ENCODE measurements at regions not wholly inside any gene's neighbourhood (a gene's known extent, or its start where the extent isn't known, plus 50 kb on each side); places are given as distances from the start of the nearest gene placed in this dataset.
"Not testable (repeated sequence)": the region's sequence is repeated elsewhere in the genome, so short reads cannot be mapped to it uniquely, and the experiment has no call there.

- Mint-ChIP-seq H3K27me3 (no peaks in the 10 kb centered on the region), H3K27ac (no peak overlapping the region), H3K4me1 (no peaks in the 10 kb centered on the region), H3K36me3 (no peaks in the 10 kb centered on the region), H3K9me3 (ENCODE audit: low read depth) (peaks cover 3% of the 10 kb centered on the region), H3K4me3 (no peak overlapping the region)
- ATAC-seq (no peak), DNase-seq (no peak)
- CTCF ChIA-PET = no interaction called here
Observed at GRCh38 chrX:122913764-122914163, 270.3 kb upstream of the GRIA3 start.

GRCh38 chrX:122914256-122914655 is 269.8 kb upstream of the GRIA3 start:
- ATAC-seq = no peak
- H3K27ac Mint-ChIP-seq = no peak overlapping the region
- no peak for DNase-seq
- no peaks in the 10 kb centered on the region for H3K4me1 Mint-ChIP-seq
- CTCF ChIA-PET = no interaction called here
- H3K4me3 Mint-ChIP-seq = no peak overlapping the region
- no peaks in the 10 kb centered on the region for H3K27me3 Mint-ChIP-seq
- no peaks in the 10 kb centered on the region for H3K36me3 Mint-ChIP-seq
- H3K9me3 Mint-ChIP-seq (ENCODE audit: low read depth) = no peaks in the 10 kb centered on the region

- H3K4me3 Mint-ChIP-seq = no peak overlapping the region
- H3K27me3 Mint-ChIP-seq = no peaks in the 10 kb centered on the region
- no peaks in the 10 kb centered on the region for H3K36me3 Mint-ChIP-seq
- no peaks in the 10 kb centered on the region for H3K4me1 Mint-ChIP-seq
- no peaks in the 10 kb centered on the region for H3K9me3 Mint-ChIP-seq (ENCODE audit: low read depth)
- no peak overlapping the region for H3K27ac Mint-ChIP-seq
- DNase-seq = no peak
- ATAC-seq = no peak
- CTCF ChIA-PET = no interaction called here
Observed at GRCh38 chrX:122934131-122934530, 249.9 kb upstream of the GRIA3 start.

- CTCF ChIA-PET = no interaction called here
- H3K4me3 Mint-ChIP-seq = no peak overlapping the region
- H3K4me1 Mint-ChIP-seq = no peaks in the 10 kb centered on the region
- no peaks in the 10 kb centered on the region for H3K27me3 Mint-ChIP-seq
- no peak for ATAC-seq
- H3K36me3 Mint-ChIP-seq = no peaks in the 10 kb centered on the region
- no peak overlapping the region for H3K27ac Mint-ChIP-seq
- H3K9me3 Mint-ChIP-seq (ENCODE audit: low read depth) = no peaks in the 10 kb centered on the region
- DNase-seq = no peak
Observed at GRCh38 chrX:122940199-122940598, 243.9 kb upstream of the GRIA3 start.

DNA sequence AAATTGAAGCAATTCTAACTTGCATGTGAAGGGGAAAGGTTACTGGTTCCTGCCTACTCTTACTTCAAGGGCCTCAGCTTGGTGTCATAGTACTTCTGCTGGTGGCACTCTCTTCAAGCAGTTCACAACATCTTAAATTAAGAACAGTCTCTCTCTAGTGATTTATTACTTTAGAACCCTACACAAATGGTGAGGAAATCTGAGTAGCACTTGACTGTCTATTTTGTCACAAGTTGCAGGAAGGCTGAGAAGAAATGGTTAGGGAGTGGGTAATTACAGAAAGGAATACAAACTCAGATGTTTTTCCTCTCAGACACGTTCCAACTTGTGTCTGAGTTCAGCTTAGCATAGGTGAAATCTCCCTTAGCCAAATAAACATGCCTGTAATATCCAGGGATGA is 242.3 kb upstream of the GRIA3 start:
- DNase-seq = no peak
- H3K4me3 Mint-ChIP-seq = no peak overlapping the region
- H3K27ac Mint-ChIP-seq = no peak overlapping the region
- H3K36me3 Mint-ChIP-seq = no peaks in the 10 kb centered on the region
- CTCF ChIA-PET = no interaction called here
- ATAC-seq = no peak
- H3K27me3 Mint-ChIP-seq = no peaks in the 10 kb centered on the region
- no peaks in the 10 kb centered on the region for H3K4me1 Mint-ChIP-seq
- H3K9me3 Mint-ChIP-seq (ENCODE audit: low read depth) = no peaks in the 10 kb centered on the region

DNA sequence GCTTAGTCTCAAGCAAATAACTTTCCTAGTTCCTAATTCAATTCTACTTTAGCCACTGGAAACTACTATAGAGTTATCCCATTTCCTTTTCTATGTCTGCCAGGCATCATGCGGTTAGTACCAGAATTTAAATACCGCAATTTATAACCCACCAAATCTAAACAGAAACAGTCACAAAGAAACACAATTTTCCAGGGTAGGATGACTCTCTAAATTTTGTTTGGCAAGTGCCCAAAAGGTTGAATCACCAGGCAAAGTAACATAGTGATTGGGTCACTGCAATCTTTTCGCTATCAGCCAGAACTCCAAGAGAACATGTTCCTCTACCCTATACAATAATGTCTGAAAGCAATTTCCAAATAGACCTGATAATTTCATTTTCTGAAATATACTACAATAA is 240.2 kb upstream of the GRIA3 start:
- Mint-ChIP-seq H3K9me3 (ENCODE audit: low read depth) (no peaks in the 10 kb centered on the region), H3K27me3 (no peaks in the 10 kb centered on the region), H3K4me1 (no peaks in the 10 kb centered on the region), H3K4me3 (no peak overlapping the region), H3K27ac (no peak overlapping the region), H3K36me3 (no peaks in the 10 kb centered on the region)
- ATAC-seq = no peak
- CTCF ChIA-PET = no interaction called here
- no peak for DNase-seq

- CTCF ChIA-PET = no interaction called here
- DNase-seq (no peak), ATAC-seq (no peak)
- no peak overlapping the region for H3K27ac Mint-ChIP-seq
- no peak overlapping the region for H3K4me3 Mint-ChIP-seq
- H3K9me3 Mint-ChIP-seq (ENCODE audit: low read depth) = no peaks in the 10 kb centered on the region
- no peaks in the 10 kb centered on the region for H3K4me1 Mint-ChIP-seq
- H3K27me3 Mint-ChIP-seq = no peaks in the 10 kb centered on the region
- H3K36me3 Mint-ChIP-seq = no peaks in the 10 kb centered on the region
Observed at GRCh38 chrX:122945328-122945727, 238.8 kb upstream of the GRIA3 start.

DNA sequence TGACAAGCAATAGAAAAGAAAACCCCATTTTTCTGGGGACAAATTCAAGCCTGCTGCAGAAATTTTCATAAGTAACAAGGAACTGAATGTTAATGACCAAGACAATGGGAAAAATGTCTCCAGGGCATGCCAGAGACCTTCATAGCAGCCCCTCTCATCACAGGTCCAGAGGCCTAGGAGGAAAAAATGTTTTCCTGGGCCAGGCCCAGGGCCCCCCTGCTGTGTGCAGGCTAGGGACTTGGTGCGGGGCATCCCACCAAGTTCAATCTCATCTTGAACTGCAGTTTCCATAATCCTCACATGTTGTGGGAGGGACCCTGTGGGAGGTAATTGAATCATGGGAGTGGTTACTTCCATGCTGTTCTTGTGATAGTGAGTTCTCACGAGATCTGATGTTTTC is 211.5 kb upstream of the GRIA3 start:
- peaks cover 2% of the 10 kb centered on the region for H3K9me3 Mint-ChIP-seq (ENCODE audit: low read depth)
- no peaks in the 10 kb centered on the region for H3K4me1 Mint-ChIP-seq
- H3K4me3 Mint-ChIP-seq = no peak overlapping the region
- CTCF ChIA-PET = no interaction called here
- ATAC-seq = no peak
- H3K27me3 Mint-ChIP-seq = no peaks in the 10 kb centered on the region
- H3K36me3 Mint-ChIP-seq = no peaks in the 10 kb centered on the region
- no peak for DNase-seq
- no peak overlapping the region for H3K27ac Mint-ChIP-seq

- Mint-ChIP-seq H3K4me1 (no peaks in the 10 kb centered on the region), H3K27ac (no peak overlapping the region), H3K4me3 (no peak overlapping the region), H3K36me3 (no peaks in the 10 kb centered on the region), H3K27me3 (no peaks in the 10 kb centered on the region), H3K9me3 (ENCODE audit: low read depth) (no peaks in the 10 kb centered on the region)
- CTCF ChIA-PET = no interaction called here
- DNase-seq (no peak), ATAC-seq (no peak)
Observed at GRCh38 chrX:122982521-122982920, 201.6 kb upstream of the GRIA3 start.

GRCh38 chrX:123002844-123003243 is 181.2 kb upstream of the GRIA3 start:
- DNase-seq; H3K9me3 Mint-ChIP-seq (ENCODE audit: low read depth); H3K4me3 Mint-ChIP-seq; H3K27ac Mint-ChIP-seq; H3K36me3 Mint-ChIP-seq; H3K4me1 Mint-ChIP-seq; CTCF ChIA-PET; ATAC-seq; H3K27me3 Mint-ChIP-seq: not testable (repeated sequence)

DNA sequence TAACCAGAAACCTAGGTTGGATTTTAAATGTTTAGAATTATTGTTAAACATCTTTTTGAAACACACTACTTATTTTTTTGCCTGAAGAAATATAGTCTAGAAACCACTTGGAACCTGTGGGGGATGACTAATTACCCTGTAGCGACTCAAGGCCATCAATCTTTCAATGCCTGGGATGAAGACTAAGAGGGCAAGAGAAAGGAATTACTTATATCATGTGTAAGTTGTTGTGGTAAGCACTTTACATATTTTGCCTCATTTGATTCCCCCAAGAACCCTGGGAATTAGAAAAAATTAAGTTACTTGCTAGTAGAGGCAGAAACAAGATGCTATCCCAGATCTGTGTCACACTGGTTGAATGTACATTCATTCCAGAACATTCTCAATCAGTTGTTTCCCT is 170.9 kb upstream of the GRIA3 start:
- H3K36me3 Mint-ChIP-seq = no peaks in the 10 kb centered on the region
- no peak overlapping the region for H3K4me3 Mint-ChIP-seq
- H3K9me3 Mint-ChIP-seq (ENCODE audit: low read depth) = peaks cover 6% of the 10 kb centered on the region
- H3K27ac Mint-ChIP-seq = no peak overlapping the region
- DNase-seq (no peak), ATAC-seq (no peak)
- CTCF ChIA-PET = no interaction called here
- H3K27me3 Mint-ChIP-seq = no peaks in the 10 kb centered on the region
- H3K4me1 Mint-ChIP-seq = no peaks in the 10 kb centered on the region

- H3K36me3 Mint-ChIP-seq = no peaks in the 10 kb centered on the region
- CTCF ChIA-PET = no interaction called here
- no peaks in the 10 kb centered on the region for H3K27me3 Mint-ChIP-seq
- H3K9me3 Mint-ChIP-seq (ENCODE audit: low read depth) = no peaks in the 10 kb centered on the region
- no peak overlapping the region for H3K27ac Mint-ChIP-seq
- H3K4me3 Mint-ChIP-seq = no peak overlapping the region
- DNase-seq (no peak), ATAC-seq (no peak)
- H3K4me1 Mint-ChIP-seq = no peaks in the 10 kb centered on the region
Observed at GRCh38 chrX:123036401-123036800, 147.7 kb upstream of the GRIA3 start.

DNA sequence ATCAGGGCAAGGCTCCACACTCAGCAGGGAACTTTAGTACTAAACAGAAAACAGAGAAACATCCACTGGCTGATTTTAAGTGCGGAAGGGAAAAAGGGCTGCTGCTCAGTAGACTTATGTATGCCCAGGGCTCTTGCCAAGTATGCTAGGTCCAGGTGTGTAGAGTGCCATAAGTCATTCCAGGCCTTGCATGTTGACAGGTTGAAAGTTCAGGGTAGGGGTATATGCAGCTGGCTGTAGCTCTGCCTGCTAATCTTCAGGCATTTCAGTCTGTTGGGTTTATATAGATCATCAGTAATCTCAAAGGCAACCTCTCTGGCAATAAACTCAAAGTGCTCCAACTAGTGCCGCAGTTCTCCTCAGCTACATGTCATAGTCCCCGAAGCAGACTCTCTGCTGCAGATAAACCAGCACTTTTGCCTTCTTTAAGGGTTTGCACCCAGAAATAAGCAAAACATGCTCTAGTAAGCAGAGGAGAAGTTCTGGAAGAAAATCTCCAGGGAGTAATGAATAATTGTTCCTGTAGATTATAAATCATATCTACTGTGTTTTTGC is 134.9 kb upstream of the GRIA3 start:
- no peak overlapping the region for H3K27ac Mint-ChIP-seq
- H3K36me3 Mint-ChIP-seq = no peaks in the 10 kb centered on the region
- H3K9me3 Mint-ChIP-seq (ENCODE audit: low read depth) = no peaks in the 10 kb centered on the region
- no peak overlapping the region for H3K4me3 Mint-ChIP-seq
- CTCF ChIA-PET = no interaction called here
- ATAC-seq = no peak
- H3K4me1 Mint-ChIP-seq = no peaks in the 10 kb centered on the region
- no peaks in the 10 kb centered on the region for H3K27me3 Mint-ChIP-seq
- no peak for DNase-seq

GRCh38 chrX:123060986-123061385 is 123.1 kb upstream of the GRIA3 start:
- Mint-ChIP-seq H3K27ac (no peak overlapping the region), H3K4me1 (no peaks in the 10 kb centered on the region), H3K9me3 (ENCODE audit: low read depth) (no peaks in the 10 kb centered on the region), H3K27me3 (no peaks in the 10 kb centered on the region), H3K36me3 (no peaks in the 10 kb centered on the region), H3K4me3 (no peak overlapping the region)
- no peak for DNase-seq
- CTCF ChIA-PET = no interaction called here
- ATAC-seq = no peak

- ATAC-seq (no peak), DNase-seq (no peak)
- Mint-ChIP-seq H3K36me3 (no peaks in the 10 kb centered on the region), H3K27me3 (no peaks in the 10 kb centered on the region), H3K9me3 (ENCODE audit: low read depth) (no peaks in the 10 kb centered on the region), H3K4me3 (no peak overlapping the region), H3K4me1 (no peaks in the 10 kb centered on the region), H3K27ac (no peak overlapping the region)
- CTCF ChIA-PET = no interaction called here
Observed at GRCh38 chrX:123064053-123064452, 120.0 kb upstream of the GRIA3 start.

All from activated CD8-positive, alpha-beta memory T cell treated with anti-CD3 and anti-CD28 coated beads, Interleukin-2, amount 10 ng/mL, durations not matched to agents 7 days and 5 days (primary cell).